Right lobe of liver (tissue), 6 donors: ENCODE measurements at regions not wholly inside any gene's neighbourhood (a gene's known extent, or its start where the extent isn't known, plus 50 kb on each side); places are given as distances from the start of the nearest gene placed in this dataset.

Source experiments
- ATAC-seq, 4 donors: fragments of 200-7000 bp; cut with Tn5 transposase; one replicate each; pipeline ENCODE4 v1.9.1; 2020; ENCODE audit warnings: mild to moderate bottlenecking in 4 of 4, moderate library complexity in 4 of 4
- DNase-seq, 3 donors: peaks; one replicate each; pipeline ENCODE4 v3.0.0-alpha.2; 2020
- H3K27ac ChIP-seq, 3 donors: fragments of 200-600 bp; one replicate each; pipeline ENCODE4 v1.8.0; 2022
- H3K27me3 ChIP-seq, 2 donors: fragments of 200-600 bp; one replicate each; pipeline ENCODE4 v1.8.0; 2022
- H3K36me3 ChIP-seq, 4 donors: fragments of 200-600 bp; sonication (generic) in 1 of 4; one replicate each; pipeline versions ENCODE4 v1.5.1 to v1.8.0; 2017 to 2022; ENCODE audit warnings: control low read depth in 1 of 4
- H3K4me1 ChIP-seq, 4 donors: fragments of 200-600 bp; sonication (generic) in 1 of 4; one replicate each; pipeline versions ENCODE4 v1.5.1 to v1.8.0; 2017 to 2022; ENCODE audit warnings: control low read depth in 1 of 4
- H3K4me3 ChIP-seq, 3 donors: fragments of 200-600 bp; one replicate each; pipeline ENCODE4 v1.8.0; 2022
- H3K9me3 ChIP-seq, 4 donors: fragments of 200-600 bp; sonication (generic) in 1 of 4; one replicate each; pipeline versions ENCODE4 v1.5.1 to v1.8.0; 2017 to 2022; ENCODE audit warnings: control low read depth in 1 of 4
- POLR2A ChIP-seq: fragments of 450-650 bp; IDR thresholded peaks from one replicate; pipeline ENCODE4 v1.6.1; 2017; ENCODE audit warnings: antibody characterized with exemption, mild to moderate bottlenecking
- WGBS: methylation state at CpG from one replicate; pipeline ENCODE4 v1.1.6; 2018; ENCODE audit warnings: low coverage, low lambda C conversion rate; ENCODE audit not compliant: insufficient coverage; ENCODE audit errors: missing lambda C conversion rate; 5-methylcytosine and 5-hydroxymethylcytosine counted together
- intact Hi-C, 2 donors: fragments of 100-400 bp; cut with DNase I; formaldehyde crosslinking; loops; one replicate each; pipeline versions ENCODE4 v1.11.2 to v1.14.1; 2022
- TF ChIP-seq, protein P1 (sequence below), 4 donors: fragments of 200-600 bp in 3 of 4; fragments of 450-650 bp in 1 of 4; IDR thresholded peaks; one replicate each; pipeline versions ENCODE4 v1.5.1 to v1.8.0; 2016 to 2022; ENCODE audit warnings: antibody characterized with exemption in 4 of 4, mild to moderate bottlenecking in 2 of 4
- donor health status: DM: no; HTN: yes; CAD: no.
- donor health status: DM: no; HTN: no; CAD: no.
- donor health status: DM: no; HTN: no; CAD: no.
- donor health status: DM: no; HTN: yes; CAD: no.
- donor health status: DM: no; HTN: yes; CAD: no.

DNA sequence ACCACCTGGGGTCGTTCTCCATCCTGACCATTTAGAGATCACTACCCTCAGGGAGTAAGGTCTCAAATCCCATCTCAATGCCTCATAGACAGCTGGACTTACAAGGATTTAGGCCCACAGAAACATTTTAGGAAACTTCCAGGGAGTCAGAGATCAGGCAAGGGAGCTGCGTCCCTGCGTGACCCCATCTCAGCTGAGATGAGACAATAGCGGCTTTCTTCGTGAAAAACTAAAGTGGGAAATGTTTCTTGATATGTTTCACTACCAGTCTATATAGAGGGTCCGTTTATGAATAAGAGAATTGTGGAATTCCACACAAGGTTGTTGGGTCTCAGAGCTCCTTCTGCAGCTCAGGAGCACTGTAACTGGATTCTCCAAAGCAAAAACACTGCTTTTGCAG is 105.1 kb downstream of the VCPKMT start:
- Histone ChIP-seq H3K4me3 (no peak overlapping the region), H3K27me3 (no peaks in the 10 kb centered on the region), H3K9me3 (no peaks in the 10 kb centered on the region), H3K36me3 (no peaks in the 10 kb centered on the region), H3K27ac (no peak overlapping the region), H3K4me1 (no peaks in the 10 kb centered on the region)
- intact Hi-C loops = no loop called here
- DNase-seq (no peak), ATAC-seq (no peak)
- TF ChIP-seq POLR2A = no peak
- TF ChIP-seq, protein P1, sequence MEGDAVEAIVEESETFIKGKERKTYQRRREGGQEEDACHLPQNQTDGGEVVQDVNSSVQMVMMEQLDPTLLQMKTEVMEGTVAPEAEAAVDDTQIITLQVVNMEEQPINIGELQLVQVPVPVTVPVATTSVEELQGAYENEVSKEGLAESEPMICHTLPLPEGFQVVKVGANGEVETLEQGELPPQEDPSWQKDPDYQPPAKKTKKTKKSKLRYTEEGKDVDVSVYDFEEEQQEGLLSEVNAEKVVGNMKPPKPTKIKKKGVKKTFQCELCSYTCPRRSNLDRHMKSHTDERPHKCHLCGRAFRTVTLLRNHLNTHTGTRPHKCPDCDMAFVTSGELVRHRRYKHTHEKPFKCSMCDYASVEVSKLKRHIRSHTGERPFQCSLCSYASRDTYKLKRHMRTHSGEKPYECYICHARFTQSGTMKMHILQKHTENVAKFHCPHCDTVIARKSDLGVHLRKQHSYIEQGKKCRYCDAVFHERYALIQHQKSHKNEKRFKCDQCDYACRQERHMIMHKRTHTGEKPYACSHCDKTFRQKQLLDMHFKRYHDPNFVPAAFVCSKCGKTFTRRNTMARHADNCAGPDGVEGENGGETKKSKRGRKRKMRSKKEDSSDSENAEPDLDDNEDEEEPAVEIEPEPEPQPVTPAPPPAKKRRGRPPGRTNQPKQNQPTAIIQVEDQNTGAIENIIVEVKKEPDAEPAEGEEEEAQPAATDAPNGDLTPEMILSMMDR (IDR thresholded peaks at IDR 0.05) = no peak
- 75% methylated on average over 2 of the region's 6 CpGs for WGBS

DNA sequence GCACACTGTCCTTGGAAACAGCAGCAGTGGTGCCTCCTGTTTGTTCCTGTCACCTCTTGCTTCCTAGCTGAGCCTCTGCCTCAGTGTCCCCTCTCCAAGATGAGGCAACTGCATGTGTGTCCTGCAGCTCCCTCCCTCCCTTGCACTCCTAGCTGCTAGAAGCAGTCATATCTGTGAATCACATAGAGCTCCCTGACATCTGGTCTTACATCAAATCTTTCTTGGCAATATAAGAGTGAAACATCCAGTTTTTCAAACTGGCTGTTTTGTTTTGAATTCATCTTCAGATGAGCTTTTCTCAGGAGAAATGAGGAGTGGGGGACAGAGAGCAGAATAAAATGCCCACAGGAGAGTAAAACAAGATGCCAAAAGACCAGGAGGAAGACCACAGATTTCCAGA is 103.7 kb downstream of the VCPKMT start:
- TF ChIP-seq, protein P1 (IDR thresholded peaks at IDR 0.05) = no peak
- no peak for TF ChIP-seq POLR2A
- Histone ChIP-seq H3K27ac (no peak overlapping the region), H3K9me3 (no peaks in the 10 kb centered on the region), H3K36me3 (no peaks in the 10 kb centered on the region), H3K4me1 (peaks cover 0 to 5% (median 2%) of the 10 kb centered on the region in 4 donors), H3K4me3 (no peak overlapping the region), H3K27me3 (no peaks in the 10 kb centered on the region)
- intact Hi-C loops = no loop called here
- ATAC-seq = no peak
- no peak for DNase-seq

DNA sequence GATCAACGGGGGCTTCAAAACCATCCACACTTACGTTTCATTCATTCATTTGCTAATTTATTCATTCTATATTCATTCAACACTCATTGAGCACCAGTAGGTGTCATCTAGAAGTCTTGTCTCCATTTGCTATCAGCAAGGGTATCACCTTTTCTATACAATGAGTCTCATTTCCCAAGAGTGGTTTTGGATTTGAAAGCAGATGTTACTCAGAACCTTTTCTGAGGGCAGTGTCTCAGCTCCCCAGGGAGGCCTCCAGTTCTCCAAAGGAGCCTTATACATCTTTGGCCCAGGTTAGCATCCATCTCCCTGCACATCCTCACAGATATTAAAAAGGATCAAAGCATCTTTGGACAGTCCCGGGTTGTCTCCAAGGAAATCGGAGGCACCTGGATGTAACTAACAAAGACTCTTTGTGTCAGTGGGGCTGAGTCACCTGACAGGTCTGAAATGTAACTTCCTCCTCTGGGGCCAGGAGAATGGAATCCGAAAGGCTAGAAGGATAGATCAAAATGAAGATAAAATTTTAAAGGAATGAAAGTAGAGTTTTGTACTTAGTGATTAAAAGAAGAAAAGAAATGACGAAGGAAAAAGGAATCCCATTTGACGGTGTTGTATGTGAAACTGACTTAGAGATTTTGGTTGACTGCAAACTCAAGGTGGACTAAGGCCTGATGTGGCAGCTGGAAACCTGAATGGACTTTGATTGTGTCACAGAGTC is 103.0 kb downstream of the VCPKMT start:
- no peaks in the 10 kb centered on the region for H3K27me3 ChIP-seq
- H3K4me3 ChIP-seq = no peak overlapping the region
- DNase-seq (no peak), ATAC-seq (no peak)
- TF ChIP-seq, protein P1 (IDR thresholded peaks at IDR 0.05) = no peak
- TF ChIP-seq POLR2A = no peak
- no peaks in the 10 kb centered on the region for H3K36me3 ChIP-seq
- 91% methylated on average over 7 of the region's 7 CpGs for WGBS
- no peaks in the 10 kb centered on the region for H3K9me3 ChIP-seq
- H3K4me1 ChIP-seq = peaks cover 0 to 11% (median 4%) of the 10 kb centered on the region in 4 donors
- H3K27ac ChIP-seq = no peak overlapping the region
- intact Hi-C loops = no loop called here

DNA sequence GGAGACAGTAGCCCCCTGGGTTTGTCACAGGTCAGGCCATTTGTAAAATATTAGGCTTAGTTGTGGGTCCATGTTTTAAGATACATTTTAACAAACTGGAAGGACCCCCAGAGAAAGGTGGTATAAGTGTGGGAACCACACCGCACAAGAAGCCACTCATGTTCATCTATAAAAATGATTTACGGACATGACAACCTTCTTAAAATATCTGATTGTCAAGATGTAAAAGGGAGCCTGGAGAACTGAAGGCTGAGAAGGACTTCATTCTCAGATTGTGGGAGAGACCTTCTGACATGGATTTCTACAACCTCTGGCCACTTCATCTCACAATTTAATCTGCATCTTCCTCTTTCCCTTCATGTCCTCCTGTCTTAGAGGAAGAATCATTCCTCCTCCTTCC is 102.4 kb downstream of the VCPKMT start:
- no peaks in the 10 kb centered on the region for H3K36me3 ChIP-seq
- DNase-seq (no peak), ATAC-seq (no peak)
- H3K27me3 ChIP-seq = no peaks in the 10 kb centered on the region
- H3K9me3 ChIP-seq = no peaks in the 10 kb centered on the region
- WGBS = 50% methylated on average over 2 of the region's 2 CpGs
- no peak overlapping the region for H3K4me3 ChIP-seq
- TF ChIP-seq, protein P1 (IDR thresholded peaks at IDR 0.05) = no peak
- no peak for TF ChIP-seq POLR2A
- no peak overlapping the region for H3K27ac ChIP-seq
- intact Hi-C loops = no loop called here
- peaks cover 0 to 16% (median 7%) of the 10 kb centered on the region in 4 donors for H3K4me1 ChIP-seq
